H1 (cell line): ENCODE measurements at regions not wholly inside any gene's neighbourhood (a gene's known extent, or its start where the extent isn't known, plus 50 kb on each side); places are given as distances from the start of the nearest gene placed in this dataset.

Source experiments
- CTCF ChIA-PET: fragments of 300-600 bp; sonication (Branson Sonifier 250); formaldehyde crosslinking; loops from one replicate; lab custom pipeline; 2021; ENCODE audit not compliant: partially characterized antibody; lab: Charles Lee
- POLR2A ChIA-PET: fragments of 300-600 bp; sonication (Branson Sonifier 250); formaldehyde crosslinking; loops from one replicate; lab custom pipeline; 2021; ENCODE audit warnings: inconsistent platforms; ENCODE audit not compliant: partially characterized antibody; lab: Charles Lee
- DNase-seq, 2 experiments: peaks; one replicate each; pipeline versions ENCODE4 v3.0.0 to v3.0.0-alpha.2; 2010 to 2022; ENCODE audit warnings: low spot score in 2 of 2, low read depth in 1 of 2, mixed read lengths in 1 of 2
- FAIRE-seq: peaks from 2 replicates; lab custom pipeline; 2011; peaks lifted over from hg19 to GRCh38; lab: Jason Lieb, UNC
- H2AFZ ChIP-seq: 2 replicates; pipeline ENCODE4 v1.8.1; 2012; ENCODE audit warnings: low read length, inconsistent platforms
- H2AK5ac ChIP-seq: 2 replicates; pipeline ENCODE4 v1.6.1; 2013; ENCODE audit warnings: low read depth, low read length
- H2BK120ac ChIP-seq: replicated peaks from 2 replicates; pipeline ENCODE3; 2013; ENCODE audit warnings: low read depth, low read length, inconsistent platforms
- H2BK12ac ChIP-seq: 2 replicates; pipeline ENCODE4 v1.6.1; 2013; ENCODE audit warnings: low read depth, low read length
- H2BK15ac ChIP-seq: 2 replicates; pipeline ENCODE4 v1.6.1; 2013; ENCODE audit warnings: low read length
- H2BK20ac ChIP-seq: 2 replicates; pipeline ENCODE4 v1.6.1; 2013; ENCODE audit warnings: low read length
- H2BK5ac ChIP-seq: 2 replicates; pipeline ENCODE4 v1.6.1; 2013; ENCODE audit warnings: low read depth, low read length
- H3K14ac ChIP-seq: 2 replicates; pipeline ENCODE4 v1.6.1; 2013; ENCODE audit warnings: inconsistent platforms; ENCODE audit not compliant: insufficient read length
- H3K18ac ChIP-seq: 2 replicates; pipeline ENCODE4 v1.6.1; 2013; ENCODE audit warnings: low read length; ENCODE audit errors: extremely low read depth
- H3K23ac ChIP-seq: 2 replicates; pipeline ENCODE4 v1.6.1; 2013; ENCODE audit warnings: inconsistent platforms; ENCODE audit not compliant: insufficient read length
- H3K23me2 ChIP-seq: 2 replicates; pipeline ENCODE4 v1.6.1; 2013; ENCODE audit warnings: low read depth, low read length
- H3K27ac ChIP-seq: 2 replicates; pipeline ENCODE4 v1.6.1; 2011; ENCODE audit warnings: low read depth, low read length, inconsistent platforms
- H3K27me3 ChIP-seq, 4 experiments: replicated peaks in 1 of 4; 1 replicate in 1 of 4; 2 replicates in 3 of 4; pipeline versions ENCODE4 v1.6.1 to v1.8.1; 2011 to 2013; ENCODE audit warnings: low read length in 3 of 4, mild to moderate bottlenecking in 3 of 4, inconsistent platforms in 2 of 4, mixed read lengths in 2 of 4, moderate library complexity in 1 of 4; ENCODE audit not compliant: control insufficient read depth in 3 of 4, insufficient read depth in 3 of 4; ENCODE audit errors: extremely low read depth in 1 of 4
- H3K36me3 ChIP-seq, 4 experiments: 2 replicates each; pipeline versions ENCODE4 v1.6.1 to v1.8.1; 2011 to 2013; ENCODE audit warnings: mild to moderate bottlenecking in 4 of 4, low read length in 3 of 4, moderate library complexity in 2 of 4, control low read depth in 1 of 4, inconsistent platforms in 1 of 4; ENCODE audit not compliant: insufficient read depth in 4 of 4, control insufficient read depth in 2 of 4
- H3K4ac ChIP-seq: replicated peaks from 2 replicates; pipeline ENCODE3; 2013; ENCODE audit warnings: low read length, low read depth, mixed read lengths, inconsistent platforms; ENCODE audit not compliant: insufficient read length
- H3K4me1 ChIP-seq, 4 experiments: replicated peaks in 1 of 4; 1 replicate in 1 of 4; 2 replicates in 3 of 4; pipeline versions ENCODE4 v1.6.1 to v1.8.1; 2011 to 2013; ENCODE audit warnings: low read length in 3 of 4, inconsistent platforms in 2 of 4, mixed read lengths in 1 of 4; ENCODE audit not compliant: insufficient read depth in 4 of 4, control insufficient read depth in 3 of 4
- H3K4me2 ChIP-seq, 2 experiments: 2 replicates each; pipeline versions ENCODE4 v1.6.1 to v1.8.1; 2011 to 2013; ENCODE audit warnings: low read depth in 2 of 2, low read length in 2 of 2, control low read depth in 1 of 2, inconsistent platforms in 1 of 2, mild to moderate bottlenecking in 1 of 2; ENCODE audit not compliant: insufficient read depth in 1 of 2
- H3K4me3 ChIP-seq, 4 experiments: fragments of 200-600, 300-600 bp in 1 of 4; sonication (generic), shearing (Covaris generic), sonication (Bioruptor Twin) in 1 of 4; 2 replicates each; pipeline versions ENCODE4 v1.5.1 to v1.8.1; 2011 to 2016; ENCODE audit warnings: low read length in 4 of 4, low read depth in 3 of 4, control low read depth in 2 of 4, inconsistent platforms in 2 of 4, mild to moderate bottlenecking in 2 of 4, mixed read lengths in 1 of 4, moderate library complexity in 1 of 4; ENCODE audit not compliant: insufficient read depth in 2 of 4; ENCODE audit errors: extremely low read depth in 1 of 4
- H3K56ac ChIP-seq: replicated peaks from 2 replicates; pipeline ENCODE3; 2013; ENCODE audit warnings: low read depth, mild to moderate bottlenecking, mixed read lengths, low read length, inconsistent platforms; ENCODE audit not compliant: insufficient read length
- H3K79me1 ChIP-seq: 2 replicates; pipeline ENCODE4 v1.6.1; 2013; ENCODE audit warnings: low read depth, low read length, control low read depth
- H3K79me2 ChIP-seq, 2 experiments: 2 replicates each; pipeline versions ENCODE4 v1.6.1 to v1.8.1; 2012 to 2013; ENCODE audit warnings: low read length in 2 of 2, mild to moderate bottlenecking in 2 of 2, inconsistent platforms in 1 of 2; ENCODE audit not compliant: insufficient read depth in 2 of 2, control insufficient read depth in 1 of 2
- H3K9ac ChIP-seq, 4 experiments: replicated peaks in 1 of 4; 1 replicate in 1 of 4; 2 replicates in 3 of 4; pipeline versions ENCODE4 v1.6.1 to v1.8.1; 2011 to 2013; ENCODE audit warnings: low read depth in 3 of 4, low read length in 3 of 4, control low read depth in 2 of 4, mild to moderate bottlenecking in 2 of 4, moderate library complexity in 2 of 4, inconsistent platforms in 1 of 4; ENCODE audit errors: extremely low read depth in 1 of 4
- H3K9me3 ChIP-seq, 2 experiments: 2 replicates each; pipeline versions ENCODE4 v1.6.1 to v1.8.1; 2012 to 2013; ENCODE audit warnings: mild to moderate bottlenecking in 2 of 2, moderate library complexity in 2 of 2, control low read depth in 1 of 2, inconsistent platforms in 1 of 2, low read depth in 1 of 2, low read length in 1 of 2, mixed read lengths in 1 of 2; ENCODE audit not compliant: insufficient read depth in 2 of 2
- H4K20me1 ChIP-seq, 2 experiments: replicated peaks in 1 of 2; 2 replicates each; pipeline versions ENCODE3 to v1.8.1; 2011 to 2013; ENCODE audit warnings: inconsistent platforms in 2 of 2, low read length in 2 of 2, mild to moderate bottlenecking in 1 of 2; ENCODE audit not compliant: insufficient read depth in 2 of 2, control insufficient read depth in 1 of 2
- H4K5ac ChIP-seq: 2 replicates; pipeline ENCODE4 v1.6.1; 2013; ENCODE audit warnings: low read length, low read depth, mixed read lengths, inconsistent platforms; ENCODE audit not compliant: insufficient read length
- H4K8ac ChIP-seq: 2 replicates; pipeline ENCODE4 v1.8.0; 2013; ENCODE audit warnings: mild to moderate bottlenecking, moderate library complexity, low read length, inconsistent platforms; ENCODE audit not compliant: insufficient read depth; ENCODE audit errors: extremely low read depth
- H4K91ac ChIP-seq: replicated peaks from 2 replicates; pipeline ENCODE3; 2013; ENCODE audit warnings: low read length, mixed read lengths, inconsistent platforms; ENCODE audit not compliant: insufficient read length
- CHD2 ChIP-seq: IDR thresholded peaks from 2 replicates; pipeline ENCODE4 v1.6.1; 2012; ENCODE audit warnings: low read length, improper control_type of control experiment
- CTBP2 ChIP-seq: IDR thresholded peaks from 2 replicates; pipeline ENCODE4 v1.7.0; 2011; ENCODE audit warnings: borderline replicate concordance, mild to moderate bottlenecking, moderate library complexity, mixed read lengths, low read length; ENCODE audit not compliant: insufficient read depth, insufficient read length
- HDAC6 ChIP-seq: IDR thresholded peaks from one replicate; pipeline ENCODE4 v1.7.1; 2012; ENCODE audit warnings: low read depth, mild to moderate bottlenecking, inconsistent platforms, low read length, moderate library complexity
- JUN ChIP-seq: IDR thresholded peaks from 2 replicates; pipeline ENCODE4 v1.6.1; 2011; ENCODE audit warnings: low read depth, mild to moderate bottlenecking, improper control_type of control experiment, low read length
- KDM5A ChIP-seq: fragments of 200-600 bp; IDR thresholded peaks from 2 replicates; pipeline ENCODE4 v1.7.1; 2012; ENCODE audit warnings: mild to moderate bottlenecking, low read length, inconsistent platforms, mixed read lengths
- SP4 ChIP-seq: IDR thresholded peaks from 2 replicates; pipeline ENCODE4 v1.6.1; 2012; ENCODE audit warnings: low read length, inconsistent platforms
- WGBS, 2 experiments: shearing (Covaris generic) in 1 of 2; methylation state at CpG; one replicate each; pipeline versions ENCODE4 v1.1.6 to v1.1.7; 2013 to 2015; ENCODE audit warnings: low lambda C conversion rate in 2 of 2, mixed read lengths in 2 of 2, inconsistent platforms in 1 of 2, low coverage in 1 of 2, missing lambda C conversion rate in 1 of 2; ENCODE audit not compliant: insufficient replicate concordance in 2 of 2, insufficient coverage in 1 of 2, insufficient read length in 1 of 2; ENCODE audit errors: extremely low coverage in 1 of 2, missing lambda C conversion rate in 1 of 2; 5-methylcytosine and 5-hydroxymethylcytosine counted together
- TF ChIP-seq, protein P1 (sequence below): IDR thresholded peaks from 2 replicates; pipeline ENCODE4 v1.6.1; 2011; ENCODE audit warnings: low read length, improper control_type of control experiment
- TF ChIP-seq, protein P2 (sequence below): IDR thresholded peaks from 2 replicates; pipeline ENCODE4 v1.6.1; 2012; ENCODE audit warnings: low read length, inconsistent platforms
- TF ChIP-seq, protein P3 (sequence below), 3 experiments: IDR thresholded peaks; 1 replicate in 2 of 3; 2 replicates in 1 of 3; pipeline versions ENCODE4 v1.5.1 to v1.6.1; 2011; ENCODE audit warnings: low read length in 3 of 3, mild to moderate bottlenecking in 3 of 3, inconsistent platforms in 2 of 3, low read depth in 1 of 3, moderate library complexity in 1 of 3; ENCODE audit not compliant: insufficient read depth in 1 of 3; ENCODE audit errors: control extremely low read depth in 1 of 3

DNA sequence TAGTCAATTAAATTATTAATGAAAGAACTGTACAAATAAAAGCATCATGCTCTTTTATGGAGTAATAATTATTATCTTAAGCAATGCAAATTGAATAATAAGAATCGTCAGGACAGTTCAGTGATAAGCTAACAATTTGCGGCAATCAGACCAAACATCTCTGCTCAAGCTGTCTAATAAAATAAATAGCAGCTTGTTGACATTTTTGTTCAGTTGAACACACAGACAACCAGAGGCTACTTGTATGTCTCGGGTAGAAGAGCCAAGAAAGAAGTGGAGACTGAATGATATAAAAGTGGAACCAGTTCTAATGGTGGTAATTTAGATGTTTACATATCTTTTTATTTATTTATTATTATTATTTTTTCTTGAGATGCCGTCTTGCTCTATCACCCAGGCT, 57.4 kb upstream of the FOXN3 start:
- no peak overlapping the region for H4K91ac ChIP-seq
- no peak for FAIRE-seq

More for the DNA sequence above, 57.4 kb upstream of the FOXN3 start:
- no peak overlapping the region for H3K56ac ChIP-seq
- no peak overlapping the region for H2BK20ac ChIP-seq
- H4K8ac ChIP-seq: no peak overlapping the region
- H3K4me3 ChIP-seq: no peak overlapping the region
- no peaks in the 10 kb centered on the region; a peak in 1 of 8 replicates for H3K36me3 ChIP-seq
- H3K23me2 ChIP-seq: no peaks in the 10 kb centered on the region
- no peaks in the 10 kb centered on the region for H4K20me1 ChIP-seq
- H3K4me1 ChIP-seq: no peaks in the 10 kb centered on the region
- H3K4ac ChIP-seq: no peak overlapping the region
- H3K9ac ChIP-seq: no peak overlapping the region
- TF ChIP-seq KDM5A (no peak), HDAC6 (no peak), SP4 (no peak), CTBP2 (no peak), JUN (no peak), CHD2 (no peak)
- TF ChIP-seq, protein P1, sequence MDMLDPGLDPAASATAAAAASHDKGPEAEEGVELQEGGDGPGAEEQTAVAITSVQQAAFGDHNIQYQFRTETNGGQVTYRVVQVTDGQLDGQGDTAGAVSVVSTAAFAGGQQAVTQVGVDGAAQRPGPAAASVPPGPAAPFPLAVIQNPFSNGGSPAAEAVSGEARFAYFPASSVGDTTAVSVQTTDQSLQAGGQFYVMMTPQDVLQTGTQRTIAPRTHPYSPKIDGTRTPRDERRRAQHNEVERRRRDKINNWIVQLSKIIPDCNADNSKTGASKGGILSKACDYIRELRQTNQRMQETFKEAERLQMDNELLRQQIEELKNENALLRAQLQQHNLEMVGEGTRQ: no peak
- TF ChIP-seq, protein P2, sequence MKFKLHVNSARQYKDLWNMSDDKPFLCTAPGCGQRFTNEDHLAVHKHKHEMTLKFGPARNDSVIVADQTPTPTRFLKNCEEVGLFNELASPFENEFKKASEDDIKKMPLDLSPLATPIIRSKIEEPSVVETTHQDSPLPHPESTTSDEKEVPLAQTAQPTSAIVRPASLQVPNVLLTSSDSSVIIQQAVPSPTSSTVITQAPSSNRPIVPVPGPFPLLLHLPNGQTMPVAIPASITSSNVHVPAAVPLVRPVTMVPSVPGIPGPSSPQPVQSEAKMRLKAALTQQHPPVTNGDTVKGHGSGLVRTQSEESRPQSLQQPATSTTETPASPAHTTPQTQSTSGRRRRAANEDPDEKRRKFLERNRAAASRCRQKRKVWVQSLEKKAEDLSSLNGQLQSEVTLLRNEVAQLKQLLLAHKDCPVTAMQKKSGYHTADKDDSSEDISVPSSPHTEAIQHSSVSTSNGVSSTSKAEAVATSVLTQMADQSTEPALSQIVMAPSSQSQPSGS: no peak
- TF ChIP-seq, protein P3, sequence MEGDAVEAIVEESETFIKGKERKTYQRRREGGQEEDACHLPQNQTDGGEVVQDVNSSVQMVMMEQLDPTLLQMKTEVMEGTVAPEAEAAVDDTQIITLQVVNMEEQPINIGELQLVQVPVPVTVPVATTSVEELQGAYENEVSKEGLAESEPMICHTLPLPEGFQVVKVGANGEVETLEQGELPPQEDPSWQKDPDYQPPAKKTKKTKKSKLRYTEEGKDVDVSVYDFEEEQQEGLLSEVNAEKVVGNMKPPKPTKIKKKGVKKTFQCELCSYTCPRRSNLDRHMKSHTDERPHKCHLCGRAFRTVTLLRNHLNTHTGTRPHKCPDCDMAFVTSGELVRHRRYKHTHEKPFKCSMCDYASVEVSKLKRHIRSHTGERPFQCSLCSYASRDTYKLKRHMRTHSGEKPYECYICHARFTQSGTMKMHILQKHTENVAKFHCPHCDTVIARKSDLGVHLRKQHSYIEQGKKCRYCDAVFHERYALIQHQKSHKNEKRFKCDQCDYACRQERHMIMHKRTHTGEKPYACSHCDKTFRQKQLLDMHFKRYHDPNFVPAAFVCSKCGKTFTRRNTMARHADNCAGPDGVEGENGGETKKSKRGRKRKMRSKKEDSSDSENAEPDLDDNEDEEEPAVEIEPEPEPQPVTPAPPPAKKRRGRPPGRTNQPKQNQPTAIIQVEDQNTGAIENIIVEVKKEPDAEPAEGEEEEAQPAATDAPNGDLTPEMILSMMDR (IDR thresholded peaks at IDR 0.05; ENCODE audit: control extremely low read depth in 1 of 3, insufficient read depth in 1 of 3, low read depth in 1 of 3, low read length in 3 of 3): no peak
- H2BK120ac ChIP-seq: no peak overlapping the region
- ChIA-PET CTCF (interaction anchor here (1.5 kb wide), 1 partner anchor 16 kb away, joined by 6 read pairs; no protein-coding TSS in a partner anchor), POLR2A (interaction anchor here (0.8 kb wide), 1 partner anchor 8 kb away, joined by 3 read pairs; no protein-coding TSS in a partner anchor)
- no peak overlapping the region for H2AFZ ChIP-seq
- no peak overlapping the region for H4K5ac ChIP-seq
- H2AK5ac ChIP-seq: no peak overlapping the region
- H3K14ac ChIP-seq: no peak overlapping the region
- H3K27me3 ChIP-seq: no peaks in the 10 kb centered on the region
- H3K18ac ChIP-seq: no peak overlapping the region
- no peaks in the 10 kb centered on the region; a peak in 1 of 4 replicates for H3K9me3 ChIP-seq
- no peak overlapping the region for H3K27ac ChIP-seq
- H3K79me2 ChIP-seq: peaks cover 0 to 25% of the 10 kb centered on the region in 2 experiments; a peak in 1 of 4 replicates
- H2BK15ac ChIP-seq: no peak overlapping the region
- H2BK12ac ChIP-seq: no peak overlapping the region
- no peak overlapping the region for H2BK5ac ChIP-seq
- no peak overlapping the region for H3K4me2 ChIP-seq
- H3K23ac ChIP-seq: no peak overlapping the region
- 89% methylated on average over 4 of the region's 4 CpGs; no CpG with 5 or more reads in 1 of the 2 experiments for WGBS, 2 experiments
- DNase-seq: no peak
- H3K79me1 ChIP-seq: peaks cover 11% of the 10 kb centered on the region; the same call in 1 of the 2 replicates
